Fibroblast of pulmonary artery (primary cell): ENCODE measurements at regions not wholly inside any gene's neighbourhood (a gene's known extent, or its start where the extent isn't known, plus 50 kb on each side); places are given as distances from the start of the nearest gene placed in this dataset.
"Not testable (repeated sequence)": the region's sequence is repeated elsewhere in the genome, so short reads cannot be mapped to it uniquely, and the experiment has no call there.

Experiments
- DNase-seq: peaks from one replicate; pipeline ENCODE4 v3.0.0-alpha.2; 2010; ENCODE audit warnings: low read depth
- H3K4me3 ChIP-seq: replicated peaks from 2 replicates; pipeline ENCODE4 v1.5.1; 2011; ENCODE audit warnings: low read depth, mild to moderate bottlenecking, control low read depth, low read length, moderate library complexity
- TF ChIP-seq, protein P1 (sequence below): IDR thresholded peaks from 2 replicates; pipeline ENCODE4 v1.5.1; 2011; ENCODE audit warnings: mild to moderate bottlenecking, control low read depth, low read length, inconsistent platforms; ENCODE audit errors: missing control alignments

DNA sequence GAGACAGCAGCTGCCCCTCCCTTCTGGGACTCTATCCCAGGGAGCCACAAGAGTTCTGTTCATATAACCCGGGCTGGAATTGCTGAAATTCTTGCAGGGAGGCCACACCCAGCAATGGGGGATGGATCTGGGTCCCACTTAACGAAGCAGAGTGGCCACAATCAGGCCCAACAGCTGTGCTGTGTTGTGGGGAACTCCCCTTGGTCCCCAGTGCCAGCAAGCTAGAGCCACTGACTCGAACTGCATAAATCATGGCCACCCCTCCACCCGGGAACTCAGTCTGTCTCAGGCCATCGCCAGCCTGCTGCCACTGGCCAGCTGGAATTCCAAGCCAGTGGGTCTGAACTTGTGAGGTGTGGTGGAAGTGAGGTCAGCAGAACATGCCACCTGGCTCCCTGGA, 111.1 kb downstream of the KLF8 start:
- DNase-seq = no peak
- H3K4me3 ChIP-seq = no peak overlapping the region
- TF ChIP-seq, protein P1, sequence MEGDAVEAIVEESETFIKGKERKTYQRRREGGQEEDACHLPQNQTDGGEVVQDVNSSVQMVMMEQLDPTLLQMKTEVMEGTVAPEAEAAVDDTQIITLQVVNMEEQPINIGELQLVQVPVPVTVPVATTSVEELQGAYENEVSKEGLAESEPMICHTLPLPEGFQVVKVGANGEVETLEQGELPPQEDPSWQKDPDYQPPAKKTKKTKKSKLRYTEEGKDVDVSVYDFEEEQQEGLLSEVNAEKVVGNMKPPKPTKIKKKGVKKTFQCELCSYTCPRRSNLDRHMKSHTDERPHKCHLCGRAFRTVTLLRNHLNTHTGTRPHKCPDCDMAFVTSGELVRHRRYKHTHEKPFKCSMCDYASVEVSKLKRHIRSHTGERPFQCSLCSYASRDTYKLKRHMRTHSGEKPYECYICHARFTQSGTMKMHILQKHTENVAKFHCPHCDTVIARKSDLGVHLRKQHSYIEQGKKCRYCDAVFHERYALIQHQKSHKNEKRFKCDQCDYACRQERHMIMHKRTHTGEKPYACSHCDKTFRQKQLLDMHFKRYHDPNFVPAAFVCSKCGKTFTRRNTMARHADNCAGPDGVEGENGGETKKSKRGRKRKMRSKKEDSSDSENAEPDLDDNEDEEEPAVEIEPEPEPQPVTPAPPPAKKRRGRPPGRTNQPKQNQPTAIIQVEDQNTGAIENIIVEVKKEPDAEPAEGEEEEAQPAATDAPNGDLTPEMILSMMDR = no peak

DNA sequence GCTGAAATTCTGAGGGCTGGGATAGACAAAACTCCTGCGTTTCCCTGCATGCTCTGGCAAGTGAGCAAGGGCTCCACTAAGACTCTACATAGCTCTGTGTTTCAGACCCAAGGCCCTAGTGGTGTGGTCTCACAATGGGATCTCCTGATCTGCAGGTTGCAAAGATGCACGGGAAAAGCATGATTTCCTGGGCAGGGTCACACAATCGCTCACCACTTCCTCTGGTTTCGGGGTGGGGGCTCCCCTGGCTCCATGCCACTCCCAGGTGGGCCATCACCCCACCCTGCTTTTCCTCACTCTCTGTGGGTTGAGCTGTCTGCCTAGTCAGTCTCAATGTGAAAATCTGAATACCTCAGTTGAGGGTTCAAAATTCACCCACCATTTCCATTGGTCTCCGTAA, 111.5 kb downstream of the KLF8 start:
- DNase-seq = no peak
- TF ChIP-seq, protein P1 = no peak
- H3K4me3 ChIP-seq = no peak overlapping the region

DNA sequence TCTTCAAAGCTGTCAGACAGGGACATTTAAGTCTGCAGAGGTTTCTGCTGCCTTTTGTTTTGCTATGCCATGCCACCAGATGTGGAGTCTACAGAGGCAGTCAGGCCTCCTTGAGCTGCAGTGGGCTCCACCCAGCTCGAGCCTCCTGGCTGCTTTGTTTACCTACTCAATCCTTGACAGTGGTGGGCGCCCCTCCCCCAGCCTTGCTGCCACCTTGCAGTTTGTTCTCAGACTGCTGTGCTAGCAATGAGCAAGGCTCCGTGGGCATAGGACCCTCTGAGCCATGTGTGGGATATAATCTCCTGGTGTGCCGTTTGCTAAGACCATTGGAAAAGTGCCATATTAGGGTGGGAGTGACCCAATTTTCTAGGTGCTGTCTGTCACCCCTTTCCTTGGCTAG, 126.0 kb downstream of the KLF8 start:
- not testable (repeated sequence) for H3K4me3 ChIP-seq, DNase-seq

DNA sequence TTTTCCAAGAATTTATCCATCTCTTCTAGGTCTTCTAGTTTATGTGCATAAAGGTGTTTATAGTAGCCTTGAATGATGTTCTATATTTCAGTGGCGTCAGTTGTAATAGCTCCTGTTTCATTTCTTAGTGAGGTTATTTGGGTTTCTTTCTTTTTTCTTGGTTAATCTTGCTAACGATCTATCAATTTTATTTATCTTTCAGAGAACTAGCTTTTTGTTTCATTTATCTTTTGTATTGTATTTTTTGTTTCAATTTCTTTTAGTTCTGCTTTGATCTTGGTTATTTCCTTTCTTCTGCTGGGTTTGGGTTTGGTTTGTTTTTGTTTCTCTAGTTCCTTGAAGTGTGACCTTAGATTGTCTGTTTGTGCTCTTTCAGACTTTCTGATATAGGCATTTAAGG, 133.0 kb downstream of the KLF8 start:
- not testable (repeated sequence) for DNase-seq, H3K4me3 ChIP-seq

DNA sequence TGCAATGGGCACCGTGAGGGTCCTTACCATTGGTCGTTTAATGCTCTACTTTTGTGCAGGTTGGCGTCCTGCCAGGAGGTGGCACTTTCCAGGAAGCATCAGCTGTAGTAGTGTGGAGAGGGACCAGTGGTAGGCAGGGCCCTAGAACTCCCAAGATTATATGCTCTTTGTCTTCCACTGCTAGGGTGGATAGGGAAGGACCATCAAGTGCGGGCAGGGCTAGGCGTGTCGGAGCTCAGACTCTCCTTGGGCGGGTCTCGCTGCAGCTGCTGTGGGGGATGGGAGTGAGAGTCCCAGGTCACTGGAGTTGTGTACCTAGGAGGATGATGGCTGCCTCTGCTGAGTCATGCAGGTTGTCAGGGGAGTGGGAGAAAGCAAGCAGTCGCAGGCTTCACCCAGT, 134.7 kb downstream of the KLF8 start:
- TF ChIP-seq, protein P1 = no peak
- no peak for DNase-seq
- H3K4me3 ChIP-seq = no peak overlapping the region

DNA sequence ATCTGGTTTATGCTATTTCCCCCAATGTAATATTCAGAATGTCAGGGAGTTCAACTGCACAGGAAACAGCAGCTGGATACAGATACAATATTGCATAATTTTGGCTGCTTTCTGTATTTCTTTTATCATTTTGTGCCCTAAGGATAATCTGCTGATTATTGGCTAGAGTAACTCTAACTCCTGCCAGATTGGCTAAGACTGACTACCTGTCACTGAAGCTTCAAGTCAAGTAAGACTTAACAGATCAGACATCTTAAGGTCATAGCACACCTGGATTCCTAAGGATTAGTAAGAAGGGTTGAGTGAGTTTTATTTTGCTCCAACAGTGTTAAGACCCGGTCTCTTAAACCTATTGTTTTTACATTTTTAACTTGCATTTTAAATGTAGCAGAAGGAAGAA, 136.8 kb downstream of the KLF8 start:
- H3K4me3 ChIP-seq = no peak overlapping the region
- no peak for DNase-seq
- TF ChIP-seq, protein P1 = no peak

DNA sequence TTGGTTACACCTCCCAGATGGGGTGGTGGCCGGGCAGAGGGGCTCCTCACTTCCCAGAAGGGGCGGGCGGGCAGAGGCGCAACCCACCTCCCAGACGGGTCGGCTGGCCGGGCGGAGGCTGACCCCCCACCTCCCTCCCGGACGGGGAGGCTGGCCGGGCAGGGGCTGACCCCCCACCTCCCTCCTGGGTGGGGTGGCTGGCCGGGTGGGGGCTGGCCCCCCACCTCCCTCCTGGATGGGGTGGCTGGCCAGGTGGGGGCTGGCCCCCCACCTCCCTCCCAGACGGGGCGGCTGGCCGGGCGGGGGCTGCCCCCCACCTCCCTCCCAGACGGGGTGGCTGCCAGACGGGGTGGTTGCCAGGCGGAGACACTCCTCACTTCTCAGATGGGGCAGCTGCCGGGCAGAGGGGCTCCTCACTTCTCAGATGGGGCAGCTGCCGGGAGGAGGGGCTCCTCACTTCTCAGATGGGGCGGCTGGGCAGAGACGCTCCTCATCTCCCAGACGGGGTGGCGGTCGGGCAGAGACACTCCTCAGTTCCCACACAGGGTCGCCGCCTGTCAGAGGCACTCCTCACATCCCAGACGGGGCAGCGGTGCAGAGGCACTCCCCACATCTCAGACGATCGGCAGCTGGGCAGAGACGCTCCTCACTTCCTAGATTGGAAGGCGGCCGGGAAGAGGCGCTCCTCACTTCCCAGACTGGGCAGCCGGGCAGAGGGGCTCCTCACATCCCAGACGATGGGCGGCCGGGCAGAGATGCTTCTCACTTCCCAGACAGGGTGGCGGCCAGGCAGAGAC, 148.0 kb downstream of the KLF8 start:
- not testable (repeated sequence) for DNase-seq, H3K4me3 ChIP-seq

DNA sequence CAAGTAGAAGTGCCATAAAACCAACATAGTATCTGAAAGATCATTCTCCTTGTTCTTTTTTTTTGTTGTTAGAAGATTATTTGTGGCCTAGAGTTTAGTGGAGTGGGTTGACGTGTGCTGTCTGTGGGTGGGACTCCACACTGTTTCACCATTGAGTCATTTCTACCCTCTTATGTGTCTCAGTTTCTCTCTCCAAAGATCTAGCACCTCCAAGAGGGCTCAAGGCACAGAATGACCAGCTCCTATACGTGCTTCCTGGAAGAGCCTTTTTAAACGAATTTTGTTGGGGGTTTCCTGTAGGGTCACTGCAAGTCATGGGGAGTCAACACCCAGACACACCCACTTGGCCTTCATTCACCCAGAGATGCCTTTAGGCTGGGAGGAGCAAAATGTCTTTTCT, 150.1 kb downstream of the KLF8 start:
- TF ChIP-seq, protein P1 = no peak

DNA sequence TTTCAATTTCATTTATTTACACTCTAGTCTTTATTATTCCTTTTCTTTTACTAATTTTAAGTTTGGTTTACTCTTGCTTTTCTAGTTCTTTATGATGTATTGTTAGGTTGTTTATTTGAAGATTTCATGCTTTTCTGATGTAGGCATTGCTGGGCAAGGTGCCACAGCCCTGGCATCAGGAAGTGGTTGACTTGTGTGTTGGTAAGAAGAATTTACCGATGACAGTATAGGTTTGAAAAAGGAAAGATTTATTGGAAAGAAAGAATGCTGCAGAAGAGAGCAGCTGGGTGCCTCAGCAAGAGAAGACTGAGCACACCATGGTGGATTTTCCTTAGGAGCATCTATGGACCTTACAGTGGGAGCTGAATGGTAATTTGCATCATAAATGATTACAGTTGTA, 153.2 kb downstream of the KLF8 start:
- TF ChIP-seq, protein P1 = no peak
- no peak overlapping the region for H3K4me3 ChIP-seq
- DNase-seq = no peak

More for the DNA sequence above, 150.1 kb downstream of the KLF8 start:
- no peak overlapping the region for H3K4me3 ChIP-seq
- DNase-seq = no peak
